Occipital lobe (tissue), 1 donor: ENCODE measurements at regions not wholly inside any gene's neighbourhood (a gene's known extent, or its start where the extent isn't known, plus 50 kb on each side); places are given as distances from the start of the nearest gene placed in this dataset.

Experiments
- DNase-seq: peaks from one replicate; lab custom pipeline; 2025; lab: John Stamatoyannopoulos, UW

- DNase-seq, result no peak
Observed at GRCh38 chr2:177342736-177343135, 49.8 kb upstream of the AGPS start.
